Tibial nerve (tissue), 4 donors: ENCODE measurements at regions not wholly inside any gene's neighbourhood (a gene's known extent, or its start where the extent isn't known, plus 50 kb on each side); places are given as distances from the start of the nearest gene placed in this dataset.

Experiments used
- DNase-seq, 2 donors: peaks; one replicate each; pipeline ENCODE4 v3.0.0-alpha.2; 2019; ENCODE audit warnings: low spot score in 2 of 2
- H3K27ac ChIP-seq, 4 donors: fragments of 200-600 bp; sonication (generic) in 3 of 4; one replicate each; pipeline ENCODE4 v1.5.1; 2017 to 2019; ENCODE audit warnings: mild to moderate bottlenecking in 1 of 4
- H3K27me3 ChIP-seq, 2 donors: fragments of 200-600 bp; sonication (generic) in 1 of 2; one replicate each; pipeline versions ENCODE4 v1.5.1 to v1.6.0; 2017 to 2019
- H3K36me3 ChIP-seq, 3 donors: fragments of 200-600 bp; sonication (generic); one replicate each; pipeline ENCODE4 v1.5.1; 2018 to 2019
- H3K4me1 ChIP-seq, 4 donors: fragments of 200-600 bp; sonication (generic) in 3 of 4; one replicate each; pipeline ENCODE4 v1.5.1; 2017 to 2019
- H3K4me3 ChIP-seq, 4 donors: fragments of 200-600 bp; sonication (generic) in 3 of 4; one replicate each; pipeline ENCODE4 v1.5.1; 2017 to 2019; ENCODE audit warnings: mild to moderate bottlenecking in 1 of 4, moderate library complexity in 1 of 4
- H3K9me3 ChIP-seq, 4 donors: fragments of 200-600 bp; sonication (generic) in 3 of 4; one replicate each; pipeline ENCODE4 v1.5.1; 2017 to 2019
- EP300 ChIP-seq, 2 donors: sonication (generic); formaldehyde crosslinking; IDR thresholded peaks; one replicate each; pipeline ENCODE4 v1.6.1; 2017; ENCODE audit warnings: antibody characterized with exemption in 2 of 2, mild to moderate bottlenecking in 1 of 2
- POLR2A ChIP-seq, 2 donors: fragments of 450-650 bp; IDR thresholded peaks; one replicate each; pipeline ENCODE4 v1.6.1; 2017; ENCODE audit warnings: antibody characterized with exemption in 2 of 2, mild to moderate bottlenecking in 2 of 2, moderate library complexity in 2 of 2
- WGBS, 2 donors: methylation state at CpG; one replicate each; pipeline ENCODE4 v1.1.5; 2018; 5-methylcytosine and 5-hydroxymethylcytosine counted together
- TF ChIP-seq, protein P1 (sequence below), 5 experiments: fragments of 200-600 bp in 3 of 5; fragments of 450-650 bp in 2 of 5; sonication (generic) in 3 of 5; IDR thresholded peaks; one replicate each; pipeline ENCODE4 v1.5.1; 2016 to 2019; ENCODE audit warnings: antibody characterized with exemption in 5 of 5, mild to moderate bottlenecking in 3 of 5, moderate library complexity in 2 of 5

DNA sequence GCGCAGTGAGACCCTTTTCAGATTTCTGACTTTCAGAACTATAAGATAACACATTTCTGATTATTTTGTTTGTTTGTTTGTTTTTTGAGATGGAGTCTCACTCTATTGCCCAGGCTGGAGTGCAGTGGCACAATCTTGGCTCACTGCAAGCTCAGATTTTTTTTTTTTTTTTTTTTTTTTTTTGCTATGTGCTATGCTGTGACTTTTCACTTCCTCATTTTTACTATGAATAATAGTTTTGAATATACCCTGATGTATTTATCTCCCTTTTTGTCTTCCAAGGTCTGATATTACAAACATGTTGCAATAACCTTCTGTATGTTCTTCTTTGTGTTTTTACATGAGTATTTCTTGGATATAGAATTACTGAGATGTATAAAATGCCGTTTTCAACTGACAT lies 658.7 kb upstream of the SEL1L start:
- H3K4me3 ChIP-seq = no peak overlapping the region
- TF ChIP-seq, protein P1, sequence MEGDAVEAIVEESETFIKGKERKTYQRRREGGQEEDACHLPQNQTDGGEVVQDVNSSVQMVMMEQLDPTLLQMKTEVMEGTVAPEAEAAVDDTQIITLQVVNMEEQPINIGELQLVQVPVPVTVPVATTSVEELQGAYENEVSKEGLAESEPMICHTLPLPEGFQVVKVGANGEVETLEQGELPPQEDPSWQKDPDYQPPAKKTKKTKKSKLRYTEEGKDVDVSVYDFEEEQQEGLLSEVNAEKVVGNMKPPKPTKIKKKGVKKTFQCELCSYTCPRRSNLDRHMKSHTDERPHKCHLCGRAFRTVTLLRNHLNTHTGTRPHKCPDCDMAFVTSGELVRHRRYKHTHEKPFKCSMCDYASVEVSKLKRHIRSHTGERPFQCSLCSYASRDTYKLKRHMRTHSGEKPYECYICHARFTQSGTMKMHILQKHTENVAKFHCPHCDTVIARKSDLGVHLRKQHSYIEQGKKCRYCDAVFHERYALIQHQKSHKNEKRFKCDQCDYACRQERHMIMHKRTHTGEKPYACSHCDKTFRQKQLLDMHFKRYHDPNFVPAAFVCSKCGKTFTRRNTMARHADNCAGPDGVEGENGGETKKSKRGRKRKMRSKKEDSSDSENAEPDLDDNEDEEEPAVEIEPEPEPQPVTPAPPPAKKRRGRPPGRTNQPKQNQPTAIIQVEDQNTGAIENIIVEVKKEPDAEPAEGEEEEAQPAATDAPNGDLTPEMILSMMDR (IDR thresholded peaks at IDR 0.05) = no peak
- TF ChIP-seq POLR2A (IDR thresholded peaks at IDR 0.05) (no peak), EP300 (IDR thresholded peaks at IDR 0.05) (no peak)
- no peaks in the 10 kb centered on the region for H3K27me3 ChIP-seq
- no peaks in the 10 kb centered on the region for H3K36me3 ChIP-seq
- no peak overlapping the region for H3K27ac ChIP-seq
- no peak for DNase-seq
- peaks cover 0 to 6% (median 0%) of the 10 kb centered on the region in 4 donors for H3K4me1 ChIP-seq
- 84 to 86% methylated on average over 2 of the region's 2 CpGs for WGBS, 2 donors
- H3K9me3 ChIP-seq = peaks cover 0 to 25% (median 3%) of the 10 kb centered on the region in 4 donors

GRCh38 chr14:82223276-82223675 lies 689.6 kb upstream of the SEL1L start:
- Histone ChIP-seq H3K4me1 (no peaks in the 10 kb centered on the region), H3K36me3 (no peaks in the 10 kb centered on the region), H3K4me3 (no peak overlapping the region), H3K27ac (no peak overlapping the region), H3K9me3 (no peaks in the 10 kb centered on the region), H3K27me3 (no peaks in the 10 kb centered on the region)
- 22 to 41% methylated on average over 2 of the region's 2 CpGs for WGBS, 2 donors
- TF ChIP-seq POLR2A (IDR thresholded peaks at IDR 0.05) = no peak
- no peak for DNase-seq

DNA sequence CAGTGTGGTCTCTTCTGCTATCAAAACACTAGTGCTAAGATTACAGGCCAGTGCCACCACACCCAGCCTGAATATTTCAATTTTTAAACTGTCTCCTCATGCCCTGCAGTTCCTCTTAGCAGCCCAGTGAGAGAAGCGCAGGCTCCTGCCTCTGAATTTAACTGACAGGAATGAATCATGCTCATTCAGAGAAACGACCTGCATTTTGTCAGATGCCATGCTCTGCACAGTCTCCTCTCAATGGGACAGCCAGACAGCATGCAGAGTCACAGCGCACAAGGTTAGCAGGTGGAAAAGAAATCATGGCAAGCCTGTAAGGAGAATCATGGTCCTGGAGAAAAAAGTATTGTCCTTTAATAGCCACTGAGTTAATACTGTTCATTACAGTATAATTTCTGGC lies 691.0 kb upstream of the SEL1L start:
- H3K4me3 ChIP-seq = no peak overlapping the region
- TF ChIP-seq EP300 (IDR thresholded peaks at IDR 0.05) (no peak), POLR2A (IDR thresholded peaks at IDR 0.05) (no peak)
- TF ChIP-seq, protein P1 (IDR thresholded peaks at IDR 0.05) = no peak
- H3K27ac ChIP-seq = no peak overlapping the region
- no peaks in the 10 kb centered on the region for H3K27me3 ChIP-seq
- 59 to 69% methylated on average over 3 of the region's 3 CpGs for WGBS, 2 donors
- H3K9me3 ChIP-seq = no peaks in the 10 kb centered on the region
- no peaks in the 10 kb centered on the region for H3K36me3 ChIP-seq
- DNase-seq = no peak
- H3K4me1 ChIP-seq = no peaks in the 10 kb centered on the region

GRCh38 chr14:82230748-82231147 lies 697.1 kb upstream of the SEL1L start:
- no peak for DNase-seq
- Histone ChIP-seq H3K27me3 (no peaks in the 10 kb centered on the region), H3K4me1 (no peaks in the 10 kb centered on the region), H3K36me3 (no peaks in the 10 kb centered on the region), H3K9me3 (no peaks in the 10 kb centered on the region), H3K27ac (no peak overlapping the region), H3K4me3 (no peak overlapping the region)
- no peak for TF ChIP-seq EP300 (IDR thresholded peaks at IDR 0.05)
- TF ChIP-seq POLR2A (IDR thresholded peaks at IDR 0.05) = no peak
- TF ChIP-seq, protein P1 (IDR thresholded peaks at IDR 0.05) = no peak
- WGBS, 2 donors = 25 to 35% methylated on average over 3 of the region's 3 CpGs

DNA sequence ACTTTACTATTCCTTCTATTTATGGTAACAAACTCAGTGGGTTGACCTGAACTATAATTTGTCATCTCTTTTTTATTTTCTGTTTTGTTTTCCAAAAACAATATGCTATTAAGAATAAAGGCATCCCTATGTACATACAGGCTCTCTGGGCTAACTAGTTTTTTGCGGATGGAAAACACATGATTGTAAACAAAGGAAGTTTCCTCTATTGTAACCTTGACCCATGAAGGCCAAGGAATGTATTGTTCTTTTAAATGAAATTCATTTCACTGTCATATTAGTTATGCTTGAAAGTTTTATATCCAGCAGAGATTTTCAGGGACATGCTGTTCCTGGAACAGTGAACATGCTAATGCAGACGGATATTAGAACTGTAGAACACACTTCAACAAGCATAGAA lies 705.0 kb upstream of the SEL1L start:
- Histone ChIP-seq H3K9me3 (no peaks in the 10 kb centered on the region), H3K4me3 (no peak overlapping the region), H3K36me3 (no peaks in the 10 kb centered on the region), H3K27me3 (no peaks in the 10 kb centered on the region), H3K4me1 (no peaks in the 10 kb centered on the region), H3K27ac (no peak overlapping the region)
- DNase-seq = no peak
- WGBS, 2 donors = 49 to 57% methylated on average over 2 of the region's 2 CpGs
- TF ChIP-seq EP300 (IDR thresholded peaks at IDR 0.05) (no peak), POLR2A (IDR thresholded peaks at IDR 0.05) (no peak)
- TF ChIP-seq, protein P1 (IDR thresholded peaks at IDR 0.05) = no peak

DNA sequence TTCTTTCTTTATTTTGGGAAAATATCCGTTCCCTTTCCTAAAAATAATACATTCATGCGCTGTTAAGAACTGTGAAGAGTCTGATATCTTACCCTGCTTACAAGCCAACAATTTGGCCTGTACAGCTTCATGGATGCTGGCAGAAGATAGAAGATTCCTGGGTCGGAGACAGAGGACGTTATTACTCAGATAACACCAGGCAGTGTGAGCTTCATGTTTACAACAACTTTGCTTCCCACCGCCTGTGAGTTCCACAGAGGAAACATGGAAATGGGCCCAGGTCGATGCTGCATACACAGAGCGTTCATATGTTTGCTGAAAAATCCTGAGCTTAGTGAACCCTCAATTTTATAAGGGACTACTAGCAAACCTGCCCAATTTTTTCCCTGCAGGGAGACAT lies 705.6 kb upstream of the SEL1L start:
- Histone ChIP-seq H3K27me3 (no peaks in the 10 kb centered on the region), H3K9me3 (no peaks in the 10 kb centered on the region), H3K4me1 (no peaks in the 10 kb centered on the region), H3K27ac (no peak overlapping the region), H3K36me3 (no peaks in the 10 kb centered on the region), H3K4me3 (no peak overlapping the region)
- 70 to 73% methylated on average over 7 of the region's 7 CpGs for WGBS, 2 donors
- TF ChIP-seq POLR2A (IDR thresholded peaks at IDR 0.05) (no peak), EP300 (IDR thresholded peaks at IDR 0.05) (no peak)
- TF ChIP-seq, protein P1 (IDR thresholded peaks at IDR 0.05) = no peak
- no peak for DNase-seq
